GM23248 (cell line): ENCODE measurements at regions not wholly inside any gene's neighbourhood (a gene's known extent, or its start where the extent isn't known, plus 50 kb on each side); places are given as distances from the start of the nearest gene placed in this dataset.

Source experiments
- DNase-seq: peaks from one replicate; pipeline ENCODE4 v3.0.0-alpha.2; 2015
- H2AFZ ChIP-seq: fragments of 200-600 bp; sonication (generic); 2 replicates; pipeline ENCODE4 v1.6.1; 2016; ENCODE audit warnings: antibody characterized with exemption
- H3F3A ChIP-seq: fragments of 200-600 bp; sonication (generic); 2 replicates; pipeline ENCODE4 v1.6.1; 2016; ENCODE audit warnings: mild to moderate bottlenecking, antibody characterized with exemption, mixed run types; ENCODE audit not compliant: insufficient read depth
- H3K27ac ChIP-seq: fragments of 200-600 bp; sonication (generic); 2 replicates; pipeline ENCODE4 v1.5.1; 2016; ENCODE audit warnings: mild to moderate bottlenecking
- H3K27me3 ChIP-seq: fragments of 200-600 bp; sonication (generic); replicated peaks from 2 replicates; pipeline ENCODE4 v1.6.1; 2016; ENCODE audit warnings: mild to moderate bottlenecking; ENCODE audit not compliant: insufficient read depth
- H3K36me3 ChIP-seq: fragments of 200-600 bp; sonication (generic); 2 replicates; pipeline ENCODE4 v1.6.1; 2016; ENCODE audit warnings: low read depth, mild to moderate bottlenecking
- H3K4me1 ChIP-seq: fragments of 200-600 bp; sonication (generic); 2 replicates; pipeline ENCODE4 v1.6.1; 2016; ENCODE audit warnings: mild to moderate bottlenecking; ENCODE audit not compliant: insufficient read depth
- H3K4me2 ChIP-seq: fragments of 200-600 bp; sonication (generic); one replicate; pipeline ENCODE4 v1.6.1; 2016; ENCODE audit warnings: mild to moderate bottlenecking; ENCODE audit not compliant: unreplicated experiment
- H3K4me3 ChIP-seq: fragments of 200-600 bp; sonication (generic); 2 replicates; pipeline ENCODE4 v1.5.1; 2016; ENCODE audit warnings: mild to moderate bottlenecking
- H3K79me2 ChIP-seq: fragments of 200-600 bp; sonication (generic); 2 replicates; pipeline ENCODE4 v1.6.1; 2016; ENCODE audit warnings: mild to moderate bottlenecking; ENCODE audit not compliant: insufficient read depth
- H3K9ac ChIP-seq: fragments of 200-600 bp; sonication (generic); 2 replicates; pipeline ENCODE4 v1.6.1; 2016; ENCODE audit warnings: mild to moderate bottlenecking
- H3K9me2 ChIP-seq: fragments of 200-600 bp; sonication (generic); 2 replicates; pipeline ENCODE4 v1.6.1; 2016; ENCODE audit warnings: mixed run types, mild to moderate bottlenecking, moderate library complexity; ENCODE audit not compliant: insufficient read depth
- H3K9me3 ChIP-seq: fragments of 200-600 bp; sonication (generic); one replicate; pipeline ENCODE4 v1.6.1; 2017; ENCODE audit warnings: low read depth
- H4K20me1 ChIP-seq: fragments of 200-600 bp; sonication (generic); 2 replicates; pipeline ENCODE4 v1.6.0; 2016; ENCODE audit not compliant: insufficient read depth
- EZH2 ChIP-seq: fragments of 200-600 bp; sonication (generic); IDR thresholded peaks from 2 replicates; pipeline ENCODE4 v1.6.1; 2018; ENCODE audit warnings: antibody characterized with exemption, mild to moderate bottlenecking; ENCODE audit not compliant: insufficient read depth, poor library complexity, severe bottlenecking
- EZH2phosphoT487 ChIP-seq: fragments of 200-600 bp; sonication (generic); IDR thresholded peaks from 2 replicates; pipeline ENCODE4 v1.6.1; 2018; ENCODE audit warnings: antibody characterized with exemption, moderate library complexity, mild to moderate bottlenecking, low read depth; ENCODE audit not compliant: insufficient read depth
- WGBS, 2 experiments: methylation state at CpG; one replicate each; pipeline ENCODE4 v1.1.6; 2015 to 2017; ENCODE audit warnings: low lambda C conversion rate in 2 of 2, low coverage in 1 of 2; ENCODE audit errors: missing lambda C conversion rate in 2 of 2; 5-methylcytosine and 5-hydroxymethylcytosine counted together
- in situ Hi-C: fragments of 300-500 bp; cut with MboI; formaldehyde crosslinking; loops from 2 replicates; pipeline ENCODE4 v1.15.0; 2020

- no peaks in the 10 kb centered on the region for H3K79me2 ChIP-seq
- 45% methylated on average over 5 of the region's 5 CpGs for WGBS, 2 experiments
- no peaks in the 10 kb centered on the region for H3K36me3 ChIP-seq
- no peaks in the 10 kb centered on the region for H3K9me3 ChIP-seq
- TF ChIP-seq EZH2phosphoT487 (no peak), EZH2 (no peak)
- H3K27ac ChIP-seq: no peak overlapping the region
- in situ Hi-C loops: no loop called here
- H3K4me1 ChIP-seq: no peaks in the 10 kb centered on the region
- H3K27me3 ChIP-seq: no peaks in the 10 kb centered on the region
- no peaks in the 10 kb centered on the region for H4K20me1 ChIP-seq
- H3K9ac ChIP-seq: no peak overlapping the region
- no peak for DNase-seq
- peak overlapping the region; percentile 41; the same call in 1 of the 2 replicates for H2AFZ ChIP-seq
- no peak overlapping the region for H3K4me2 ChIP-seq
- no peaks in the 10 kb centered on the region for H3K9me2 ChIP-seq
- no peaks in the 10 kb centered on the region for H3F3A ChIP-seq
- H3K4me3 ChIP-seq: no peak overlapping the region
Observed at GRCh38 chrX:131745942-131746489, 202.1 kb downstream of the OR13H1 start.

GRCh38 chrX:131746491-131746968, 202.7 kb downstream of the OR13H1 start:
- H3K4me2 ChIP-seq: no peak overlapping the region
- H3K79me2 ChIP-seq: no peaks in the 10 kb centered on the region
- no peaks in the 10 kb centered on the region for H3F3A ChIP-seq
- H3K9ac ChIP-seq: no peak overlapping the region
- no peaks in the 10 kb centered on the region for H3K9me2 ChIP-seq
- H3K36me3 ChIP-seq: no peaks in the 10 kb centered on the region
- 57 to 62% methylated on average over 13 to 14 of the region's 14 CpGs for WGBS, 2 experiments
- H3K27ac ChIP-seq: no peak overlapping the region
- no peaks in the 10 kb centered on the region for H4K20me1 ChIP-seq
- no peaks in the 10 kb centered on the region for H3K4me1 ChIP-seq
- H3K9me3 ChIP-seq: no peaks in the 10 kb centered on the region
- in situ Hi-C loops: no loop called here
- no peak overlapping the region for H3K4me3 ChIP-seq
- 0 out of 2 replicates have a peak overlapping the region, but pooled peaks have one; percentile 41 for H2AFZ ChIP-seq
- DNase-seq: no peak
- no peaks in the 10 kb centered on the region for H3K27me3 ChIP-seq
- TF ChIP-seq EZH2phosphoT487 (no peak), EZH2 (no peak)

GRCh38 chrX:131747173-131747572, 203.3 kb downstream of the OR13H1 start:
- no peak overlapping the region for H3K9ac ChIP-seq

GRCh38 chrX:131752493-131753198, 208.8 kb downstream of the OR13H1 start:
- TF ChIP-seq EZH2 (no peak), EZH2phosphoT487 (no peak)
- no peaks in the 10 kb centered on the region for H4K20me1 ChIP-seq
- no peaks in the 10 kb centered on the region for H3K4me1 ChIP-seq
- no peaks in the 10 kb centered on the region for H3K36me3 ChIP-seq
- no peak overlapping the region for H3K4me3 ChIP-seq
- H2AFZ ChIP-seq: no peak overlapping the region
- H3K9ac ChIP-seq: no peak overlapping the region
- no peak for DNase-seq
- WGBS, 2 experiments: 60 to 64% methylated on average over 14 to 24 of the region's 24 CpGs
- in situ Hi-C loops: no loop called here
- H3K4me2 ChIP-seq: no peak overlapping the region
- no peaks in the 10 kb centered on the region for H3K79me2 ChIP-seq
- no peaks in the 10 kb centered on the region for H3F3A ChIP-seq
- no peak overlapping the region for H3K27ac ChIP-seq
- no peaks in the 10 kb centered on the region for H3K9me3 ChIP-seq
- H3K9me2 ChIP-seq: no peaks in the 10 kb centered on the region
- H3K27me3 ChIP-seq: no peaks in the 10 kb centered on the region

More at GRCh38 chrX:131747173-131747572, 203.3 kb downstream of the OR13H1 start:
- TF ChIP-seq EZH2 (no peak), EZH2phosphoT487 (no peak)
- in situ Hi-C loops: no loop called here
- no peaks in the 10 kb centered on the region for H3K36me3 ChIP-seq
- H3K9me3 ChIP-seq: no peaks in the 10 kb centered on the region
- H3K4me3 ChIP-seq: no peak overlapping the region
- no peaks in the 10 kb centered on the region for H3K4me1 ChIP-seq
- H2AFZ ChIP-seq: no peak overlapping the region
- 45 to 51% methylated on average over 9 of the region's 9 CpGs for WGBS, 2 experiments
- DNase-seq: no peak
- no peak overlapping the region for H3K27ac ChIP-seq
- H3K4me2 ChIP-seq: no peak overlapping the region
- no peaks in the 10 kb centered on the region for H3K9me2 ChIP-seq
- H3K27me3 ChIP-seq: no peaks in the 10 kb centered on the region
- no peaks in the 10 kb centered on the region for H3F3A ChIP-seq
- H4K20me1 ChIP-seq: no peaks in the 10 kb centered on the region
- H3K79me2 ChIP-seq: no peaks in the 10 kb centered on the region

- H2AFZ ChIP-seq: no peak overlapping the region
- H3K27ac ChIP-seq: no peak overlapping the region
- in situ Hi-C loops: no loop called here
- peak; percentile 21 for DNase-seq
- WGBS, 2 experiments: 26 to 32% methylated on average over 7 of the region's 7 CpGs
- no peak overlapping the region for H3K9ac ChIP-seq
- no peak overlapping the region for H3K4me2 ChIP-seq
- no peaks in the 10 kb centered on the region for H3K9me3 ChIP-seq
- TF ChIP-seq EZH2phosphoT487: no peak
- no peak for TF ChIP-seq EZH2
- no peaks in the 10 kb centered on the region for H3K79me2 ChIP-seq
- no peaks in the 10 kb centered on the region for H3K27me3 ChIP-seq
- H4K20me1 ChIP-seq: no peaks in the 10 kb centered on the region
- no peaks in the 10 kb centered on the region for H3K36me3 ChIP-seq
- H3F3A ChIP-seq: no peaks in the 10 kb centered on the region
- no peaks in the 10 kb centered on the region for H3K9me2 ChIP-seq
- no peaks in the 10 kb centered on the region for H3K4me1 ChIP-seq
- no peak overlapping the region for H3K4me3 ChIP-seq
Observed at GRCh38 chrX:131762802-131763234, 218.9 kb downstream of the OR13H1 start.
